Daoy (cell line): ENCODE measurements at regions not wholly inside any gene's neighbourhood (a gene's known extent, or its start where the extent isn't known, plus 50 kb on each side); places are given as distances from the start of the nearest gene placed in this dataset.

Source experiments
- DNase-seq: peaks from one replicate; pipeline ENCODE4 v3.0.0-alpha.2; 2015; ENCODE audit warnings: low read depth

DNA sequence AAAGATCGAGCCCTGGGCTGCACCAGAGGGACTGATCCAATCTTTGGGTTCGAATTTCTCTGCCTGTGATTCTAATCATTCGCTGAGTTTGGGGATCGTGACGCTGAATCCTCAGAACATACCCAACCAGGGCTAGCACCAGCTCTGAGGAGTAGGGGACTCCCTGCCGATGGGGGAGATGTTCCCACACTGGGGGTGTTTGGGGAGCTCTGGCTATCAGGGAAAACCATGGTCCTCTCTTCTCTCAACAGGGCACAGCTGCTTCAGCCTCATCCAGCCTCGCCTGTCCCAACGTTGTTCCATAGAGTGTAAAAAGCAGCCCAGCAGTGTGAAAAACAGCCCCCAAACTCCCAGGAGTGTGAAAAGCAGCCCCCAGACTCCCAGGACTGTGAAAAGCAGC, 136.6 kb downstream of the ANKRD60 start:
- no peak for DNase-seq

DNA sequence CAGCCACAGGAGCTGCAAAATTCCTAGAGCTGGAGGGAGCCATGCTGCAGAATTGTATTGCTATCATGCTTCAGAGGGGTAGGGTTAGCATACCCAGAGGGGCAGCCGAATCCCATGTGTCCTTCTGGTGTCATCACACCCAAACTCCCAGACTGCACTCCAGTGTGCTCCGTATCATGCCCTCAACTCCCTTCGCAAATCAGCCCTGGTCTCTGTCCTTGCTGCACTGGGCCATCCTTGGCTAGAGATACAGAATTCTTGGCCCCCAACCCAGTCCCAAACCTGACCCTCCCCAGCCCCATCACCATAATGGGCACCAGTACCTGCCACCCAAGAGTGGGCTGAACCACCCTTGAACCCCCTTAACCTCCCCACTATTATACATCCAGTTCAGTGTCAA, 138.3 kb downstream of the ANKRD60 start:
- DNase-seq = no peak

GRCh38 chr20:58088625-58089024, 139.8 kb downstream of the ANKRD60 start:
- no peak for DNase-seq

- no peak for DNase-seq
These were observed 140.3 kb downstream of the ANKRD60 start for GRCh38 chr20:58088105-58088504.

- no peak for DNase-seq
These were observed 140.9 kb downstream of the ANKRD60 start for GRCh38 chr20:58087562-58087858.

DNA sequence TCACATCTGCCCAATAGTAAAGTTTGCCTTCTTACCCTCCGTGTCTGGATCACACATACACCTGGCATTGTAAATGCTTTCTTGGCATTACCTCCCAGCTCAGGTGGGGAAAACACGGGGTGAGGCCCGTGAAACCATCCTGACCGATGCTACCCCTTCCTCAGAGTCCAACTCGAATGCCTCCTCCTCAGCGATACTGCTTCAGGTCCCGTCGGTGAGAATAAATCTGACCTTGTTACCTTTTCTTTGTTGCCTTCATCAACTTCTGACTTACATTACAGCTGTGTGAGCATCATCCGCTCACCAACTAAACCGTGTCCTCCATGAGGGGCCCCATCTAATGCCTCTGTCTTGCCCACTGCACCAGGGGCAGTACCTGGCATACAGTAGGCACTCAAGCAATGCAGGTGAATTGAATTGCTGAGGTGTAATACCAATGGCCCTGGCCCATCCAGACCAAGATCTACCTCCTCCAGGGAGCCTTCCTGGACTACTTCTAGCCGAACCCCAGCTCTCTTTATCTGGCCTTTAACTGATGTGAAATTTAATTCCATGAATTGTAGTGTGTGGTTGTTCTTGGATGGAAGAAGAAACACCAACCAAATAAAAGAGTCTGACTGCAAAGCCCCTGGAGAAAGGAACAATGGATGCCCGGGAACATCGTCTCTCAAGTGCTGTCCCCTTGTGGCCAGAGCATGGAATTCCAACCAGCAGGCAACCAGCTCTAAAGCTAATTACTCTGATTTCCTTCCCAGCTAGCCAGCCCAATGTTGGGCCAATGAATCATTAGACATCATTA, 141.5 kb downstream of the ANKRD60 start:
- peak; percentile 77 for DNase-seq

GRCh38 chr20:58084966-58085365, 143.5 kb downstream of the ANKRD60 start:
- DNase-seq = no peak

GRCh38 chr20:58084566-58084965, 143.9 kb downstream of the ANKRD60 start:
- DNase-seq = no peak

DNA sequence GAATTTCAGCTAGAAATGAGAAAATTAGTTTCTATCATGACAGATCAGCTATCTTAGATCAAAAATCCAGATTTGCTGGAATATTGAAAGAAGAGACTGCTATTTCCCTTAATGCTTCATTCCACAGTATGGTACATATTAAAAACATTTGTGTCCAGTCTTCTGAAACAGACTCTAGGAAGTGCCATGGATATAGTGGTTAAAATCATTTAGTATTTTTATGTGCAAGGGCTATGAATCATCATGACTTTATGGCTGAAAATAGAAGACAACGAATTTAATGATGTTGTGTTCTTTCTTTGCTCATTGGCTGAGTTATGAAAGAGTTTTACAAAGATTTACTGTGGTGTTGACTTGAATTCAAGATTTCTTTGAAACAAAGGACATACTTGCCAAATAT, 146.6 kb downstream of the ANKRD60 start:
- no peak for DNase-seq

- DNase-seq = peak; percentile 73
These were observed 149.5 kb downstream of the ANKRD60 start for GRCh38 chr20:58078741-58079522.

- no peak for DNase-seq
These were observed 151.2 kb downstream of the ANKRD60 start for GRCh38 chr20:58077282-58077681.

DNA sequence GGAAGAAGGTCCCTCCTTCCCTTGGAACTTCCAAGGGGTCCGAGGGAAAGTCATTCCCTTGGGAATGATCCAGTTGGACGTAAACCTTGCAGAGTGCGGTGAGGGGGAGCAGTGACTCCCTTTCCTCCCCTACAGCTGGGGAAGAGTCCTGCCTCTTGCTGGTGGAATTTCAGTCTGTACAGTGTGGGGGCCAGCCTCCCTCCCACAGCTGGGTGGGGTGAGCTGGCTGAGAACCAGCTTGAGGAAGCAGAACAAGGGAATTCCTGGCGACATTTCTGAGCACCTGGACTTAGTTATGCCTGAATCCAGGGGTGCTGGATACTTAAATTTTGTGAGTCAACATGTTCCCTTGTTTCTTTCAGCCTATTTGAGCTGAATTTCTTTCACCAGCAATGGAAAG, 152.0 kb downstream of the ANKRD60 start:
- DNase-seq = no peak

DNA sequence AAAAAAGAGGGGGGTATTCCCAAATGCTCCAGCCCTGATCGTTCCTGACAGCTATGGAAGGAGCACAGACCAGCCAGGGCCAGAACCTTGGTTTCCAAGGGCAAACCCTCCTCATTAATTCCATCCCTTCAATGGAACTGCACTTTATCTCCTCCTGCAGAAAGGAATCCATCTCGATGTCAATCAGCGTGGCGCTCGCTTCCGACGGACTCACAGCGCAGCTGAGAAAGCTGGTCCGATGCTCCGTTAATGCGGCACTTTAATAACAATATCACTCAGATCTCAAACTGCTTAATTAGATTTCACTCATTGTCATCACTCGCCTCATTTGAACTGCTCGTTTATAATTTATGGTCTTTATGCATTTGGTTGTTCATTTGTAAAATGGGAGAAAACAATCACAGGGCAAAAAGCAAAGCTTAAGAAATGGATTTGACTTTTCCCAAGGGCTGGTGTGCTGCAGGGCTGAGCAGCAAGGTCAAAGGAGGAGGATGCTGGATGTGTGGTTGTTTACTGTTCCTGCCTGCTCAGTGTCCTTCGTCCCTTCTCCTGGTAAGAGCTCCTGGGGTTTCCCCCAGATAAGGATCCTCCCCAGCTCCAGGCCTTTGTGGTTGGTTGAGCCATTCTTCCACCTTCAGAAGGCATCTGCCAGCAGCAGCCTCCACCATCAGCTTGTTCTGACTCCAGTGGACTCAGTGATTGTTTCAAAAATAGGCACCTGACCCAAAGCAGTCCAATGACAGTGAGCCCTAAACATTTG, 152.7 kb downstream of the ANKRD60 start:
- DNase-seq = no peak

- peak; percentile 40 for DNase-seq
These were observed 154.3 kb downstream of the ANKRD60 start for GRCh38 chr20:58073945-58074856.

DNA sequence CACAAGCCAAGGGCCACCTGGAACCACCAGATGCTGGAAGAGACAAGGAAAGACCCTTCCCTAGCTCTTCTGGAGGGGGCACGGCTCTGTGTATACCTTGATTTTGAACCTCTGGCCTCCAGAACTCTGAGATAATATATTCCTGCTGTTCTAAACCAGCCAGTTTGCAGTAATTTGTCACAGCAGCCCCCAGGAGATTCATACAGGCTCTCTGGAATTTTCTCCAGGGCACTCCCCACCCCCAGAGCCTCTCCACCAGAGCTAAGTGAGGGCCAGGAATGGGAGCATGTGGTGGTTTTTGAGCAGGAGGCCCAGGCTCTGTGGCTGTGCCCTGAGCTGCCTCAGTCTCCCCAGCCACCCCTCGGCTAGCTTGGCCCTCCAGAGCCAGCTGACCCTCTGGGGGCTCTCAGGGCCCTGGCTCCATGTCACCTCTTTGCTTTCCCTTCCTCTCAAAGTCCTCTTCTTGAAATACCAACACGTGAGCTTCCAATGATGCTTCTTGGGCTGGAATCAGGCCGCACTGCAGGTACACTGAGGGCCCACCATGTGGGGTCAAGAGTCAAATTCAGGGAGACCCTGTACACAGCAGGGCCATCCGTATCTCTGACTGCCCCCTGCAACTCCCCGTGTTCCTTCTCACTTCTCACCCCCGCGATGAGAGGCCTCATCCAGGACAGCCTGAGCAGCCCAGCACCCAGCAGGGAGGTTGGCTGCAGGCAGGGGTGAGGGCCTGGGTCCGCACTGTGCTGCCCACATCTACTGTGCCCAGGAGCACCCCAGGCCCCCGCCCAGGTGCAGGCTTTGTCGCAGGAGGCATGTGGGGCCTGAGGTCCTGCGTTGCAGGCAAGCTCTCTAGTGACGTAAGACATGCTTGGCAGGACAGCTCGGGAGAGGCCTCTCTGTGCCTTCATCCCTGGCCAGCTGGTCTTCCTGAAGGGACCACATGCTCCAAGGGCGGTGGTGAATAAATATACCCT, 155.5 kb downstream of the ANKRD60 start:
- no peak for DNase-seq

- DNase-seq = no peak
These were observed 156.5 kb downstream of the ANKRD60 start for GRCh38 chr20:58071991-58072390.

DNA sequence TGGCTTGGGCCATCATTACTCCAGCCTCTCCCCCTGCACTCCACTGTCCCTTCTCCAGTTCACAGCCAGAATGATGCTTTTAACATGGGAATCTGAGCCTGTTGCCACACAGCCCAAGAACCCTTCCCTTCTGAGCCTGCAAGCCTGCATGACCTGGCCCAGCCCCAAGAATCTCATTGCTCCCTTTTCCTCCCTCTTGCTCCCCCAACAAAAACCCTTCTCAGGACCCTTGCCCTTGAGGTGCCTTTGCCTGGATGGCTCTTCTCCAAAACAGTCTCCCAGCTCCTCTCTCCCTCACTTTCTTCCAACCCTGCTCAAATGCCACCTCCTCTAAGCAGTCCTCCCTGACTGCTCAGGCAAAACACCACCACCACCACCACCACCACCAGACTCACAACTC, 157.2 kb downstream of the ANKRD60 start:
- DNase-seq = no peak

GRCh38 chr20:58070664-58071196, 157.7 kb downstream of the ANKRD60 start:
- no peak for DNase-seq

DNA sequence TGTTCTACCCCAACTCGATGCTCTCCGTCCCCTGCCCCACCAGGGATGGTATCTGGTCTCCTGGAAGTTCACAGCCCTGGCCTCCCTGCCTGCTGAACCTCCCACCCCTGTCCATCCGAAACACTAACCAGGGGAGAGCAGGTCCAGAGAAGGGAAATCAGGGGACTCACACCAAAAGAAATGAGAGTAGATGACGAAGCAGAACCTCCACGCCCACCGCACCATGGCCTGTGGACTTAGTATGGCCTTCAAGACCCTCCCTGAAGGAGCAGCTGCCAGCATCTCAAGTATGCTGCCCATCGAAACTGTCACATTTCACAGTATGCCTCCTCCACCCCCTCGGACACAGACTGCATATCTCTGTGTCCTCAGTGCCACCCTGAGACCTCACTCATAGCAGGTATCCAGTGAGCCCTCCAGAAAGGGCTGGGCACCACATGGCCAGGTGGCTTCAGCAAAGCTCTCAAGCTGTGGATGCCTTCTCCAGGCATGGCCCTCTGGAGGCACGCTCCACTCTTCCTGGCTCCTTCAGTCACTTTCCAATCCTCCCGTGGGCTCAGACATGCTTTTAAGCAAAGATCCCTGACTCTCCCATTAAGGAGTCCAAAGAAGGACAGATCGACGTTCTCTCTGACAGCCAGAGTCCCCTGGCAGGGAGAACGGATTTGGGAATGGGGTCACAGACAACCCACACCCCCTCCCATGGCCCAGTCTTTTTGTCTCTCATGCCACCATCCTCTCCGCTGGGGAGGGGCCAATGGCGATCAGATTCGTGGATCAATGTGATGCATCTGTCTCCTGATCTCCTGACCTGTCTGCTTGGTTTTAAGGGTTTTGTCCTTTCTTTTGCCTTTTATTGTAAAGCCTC, 158.4 kb downstream of the ANKRD60 start:
- no peak for DNase-seq
